ENCODE measurements at regions not wholly inside any gene's neighbourhood (a gene's known extent, or its start where the extent isn't known, plus 50 kb on each side); places are given as distances from the start of the nearest gene placed in this dataset.

DNA sequence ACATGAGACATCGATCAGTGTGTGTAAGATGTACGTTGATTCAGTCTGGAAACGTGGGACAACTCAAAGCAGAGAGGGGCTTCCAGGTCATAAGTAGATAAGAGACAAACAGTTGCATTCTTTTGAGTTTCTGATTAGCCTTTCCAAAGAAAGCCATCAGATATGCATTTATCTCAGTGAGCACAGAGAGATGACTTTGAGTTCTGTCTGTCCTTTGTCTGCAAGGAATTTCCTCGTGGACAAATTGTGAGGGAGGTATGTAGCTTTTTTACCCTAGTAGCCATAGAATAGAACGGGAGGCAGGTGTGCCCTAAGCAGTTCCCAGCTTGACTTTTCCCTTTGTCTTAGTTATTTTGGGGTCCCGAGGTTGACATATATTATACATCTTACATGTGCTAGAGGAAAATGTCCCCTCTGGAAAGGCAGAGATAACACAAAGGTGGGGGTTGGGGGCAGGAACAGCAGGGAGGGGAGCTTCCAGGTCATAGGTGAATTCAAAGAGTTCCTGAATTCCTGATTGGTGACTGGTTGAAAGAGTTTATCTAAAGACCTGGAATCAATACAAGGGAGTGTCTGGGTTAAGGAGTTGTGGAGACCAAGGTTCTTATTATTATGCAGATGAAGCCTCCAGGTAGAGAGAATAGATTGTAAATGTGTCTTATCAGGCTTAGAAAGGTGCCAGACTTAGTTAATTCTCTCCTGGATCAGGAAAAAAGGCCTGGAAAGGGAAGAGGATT lies 237.0 kb downstream of the NFATC2 start:
- TF ChIP-seq, protein P1, sequence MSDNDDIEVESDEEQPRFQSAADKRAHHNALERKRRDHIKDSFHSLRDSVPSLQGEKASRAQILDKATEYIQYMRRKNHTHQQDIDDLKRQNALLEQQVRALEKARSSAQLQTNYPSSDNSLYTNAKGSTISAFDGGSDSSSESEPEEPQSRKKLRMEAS (IDR thresholded peaks at IDR 0.05; ENCODE audit: insufficient read depth, insufficient read length): no peak
- TF ChIP-seq FOS (IDR thresholded peaks at IDR 0.05; ENCODE audit: borderline replicate concordance, insufficient read depth, low read length) (no peak), EZH2 (IDR thresholded peaks at IDR 0.05; ENCODE audit: borderline replicate concordance, low read depth, low read length, severe bottlenecking) (no peak)
- POLR2A ChIA-PET: no interaction called here
- Histone ChIP-seq H3K4me1 (ENCODE audit: control insufficient read depth, extremely low read depth, insufficient read depth, low read length) (no peaks in the 10 kb centered on the region), H3K27me3 (ENCODE audit: control insufficient read depth in 2 of 2, insufficient read depth in 2 of 2, low read length in 2 of 2) (peaks cover 0 to 3% of the 10 kb centered on the region in 2 experiments), H3K36me3 (ENCODE audit: control insufficient read depth in 2 of 2, extremely low read depth in 1 of 2, insufficient read depth in 2 of 2, low read length in 2 of 2) (no peaks in the 10 kb centered on the region), H3K9me1 (replicated peaks; ENCODE audit: control insufficient read depth, extremely low read depth, insufficient read depth, low read length) (no peaks in the 10 kb centered on the region), H3K4me2 (ENCODE audit: insufficient read depth, low read length) (no peak overlapping the region), H3K27ac (ENCODE audit: insufficient read depth, low read depth, low read length) (no peak overlapping the region), H3K79me2 (ENCODE audit: control insufficient read depth, insufficient read depth, low read length) (no peaks in the 10 kb centered on the region), H3K9ac (replicated peaks; ENCODE audit: extremely low read depth, insufficient read depth, low read length) (no peak overlapping the region), H2AFZ (ENCODE audit: low read depth, low read length) (no peak overlapping the region), H3K4me3 (replicated peaks in 1 of 3; ENCODE audit: insufficient read depth in 1 of 3, low read depth in 1 of 3, low read length in 3 of 3) (no peak overlapping the region), H3K9me3 (replicated peaks; ENCODE audit: control insufficient read depth, insufficient read depth, low read length) (no peaks in the 10 kb centered on the region), H4K20me1 (replicated peaks; ENCODE audit: control insufficient read depth, extremely low read depth, insufficient read depth, low read length) (no peaks in the 10 kb centered on the region)
- FAIRE-seq (no peak), DNase-seq (ENCODE audit: low read depth, low spot score) (no peak)
- CTCF ChIA-PET: interaction anchor here (1.0 to 8.5 kb wide), 11 partner anchors 9 to 512 kb away, joined by 3 to 311 read pairs (median 12); partner anchors contain the start of gene BCAS4
- BruUV-seq (replicated peaks): no TSS peak
- dilution Hi-C loops (cut with MboI; ENCODE audit: extremely low pct_ligation_motif_present, low sequenced_read_pairs): no loop called here
- intact Hi-C loops (cut with micrococcal nuclease): loop anchor here (1.0 to 5.0 kb wide), 5 partner anchors 85 to 515 kb away; no protein-coding TSS in a partner anchor

DNA sequence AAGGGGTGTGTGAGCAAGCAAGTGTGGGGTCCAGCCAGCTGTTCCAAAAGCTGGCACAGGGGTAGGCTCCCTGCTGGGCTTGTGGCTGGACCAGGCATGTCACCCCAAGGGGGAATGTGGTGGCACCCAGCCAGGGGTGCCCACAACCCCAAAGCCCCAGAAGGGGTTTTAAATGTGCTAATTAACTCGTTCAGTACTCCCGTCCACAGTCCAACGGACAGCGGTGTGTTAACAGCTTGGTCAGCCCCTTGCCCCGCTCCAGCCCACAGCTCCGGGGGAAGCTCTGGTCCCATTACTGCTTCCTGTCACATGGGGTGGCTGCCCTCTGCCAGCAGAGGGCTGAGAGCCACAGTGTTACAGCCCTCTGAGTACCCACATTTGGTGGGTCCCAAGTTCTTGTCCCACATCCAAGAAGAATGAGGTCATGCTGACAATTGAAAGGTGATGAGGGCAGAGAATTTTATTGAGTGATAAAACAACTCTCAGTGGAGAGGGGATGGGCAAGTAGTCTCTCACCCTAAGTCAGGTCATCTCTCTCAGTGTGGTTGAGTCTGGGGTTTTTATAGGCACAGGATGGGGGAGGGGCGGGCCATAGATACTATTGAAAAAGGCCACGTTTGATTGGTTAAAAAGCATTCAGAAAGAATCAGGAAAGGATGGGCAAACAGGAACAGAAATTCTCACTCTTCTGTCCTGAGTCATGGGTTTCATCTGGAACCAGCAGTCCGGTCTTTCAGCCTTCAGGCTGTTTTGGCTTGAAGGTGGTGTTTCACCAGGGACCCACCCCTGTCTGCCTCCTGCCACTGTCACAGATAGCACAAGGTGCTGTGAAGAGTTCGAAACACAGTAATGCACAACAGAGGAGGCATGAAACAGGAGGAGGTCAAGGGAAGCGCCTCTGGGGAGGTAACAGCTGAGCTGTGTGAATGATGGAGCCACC lies 238.5 kb downstream of the NFATC2 start:
- Histone ChIP-seq H2AFZ (ENCODE audit: low read depth, low read length) (no peak overlapping the region), H3K9me3 (replicated peaks; ENCODE audit: control insufficient read depth, insufficient read depth, low read length) (no peaks in the 10 kb centered on the region), H3K27ac (ENCODE audit: insufficient read depth, low read depth, low read length) (no peak overlapping the region), H3K9ac (replicated peaks; ENCODE audit: extremely low read depth, insufficient read depth, low read length) (no peak overlapping the region), H3K4me1 (ENCODE audit: control insufficient read depth, extremely low read depth, insufficient read depth, low read length) (no peaks in the 10 kb centered on the region), H3K9me1 (replicated peaks; ENCODE audit: control insufficient read depth, extremely low read depth, insufficient read depth, low read length) (no peaks in the 10 kb centered on the region), H3K36me3 (ENCODE audit: control insufficient read depth in 2 of 2, extremely low read depth in 1 of 2, insufficient read depth in 2 of 2, low read length in 2 of 2) (no peaks in the 10 kb centered on the region), H3K4me3 (replicated peaks in 1 of 3; ENCODE audit: insufficient read depth in 1 of 3, low read depth in 1 of 3, low read length in 3 of 3) (no peak overlapping the region), H3K79me2 (ENCODE audit: control insufficient read depth, insufficient read depth, low read length) (no peaks in the 10 kb centered on the region), H4K20me1 (replicated peaks; ENCODE audit: control insufficient read depth, extremely low read depth, insufficient read depth, low read length) (no peaks in the 10 kb centered on the region), H3K27me3 (ENCODE audit: control insufficient read depth in 2 of 2, insufficient read depth in 2 of 2, low read length in 2 of 2) (peaks cover 0 to 1% of the 10 kb centered on the region in 2 experiments), H3K4me2 (ENCODE audit: insufficient read depth, low read length) (no peak overlapping the region)
- CTCF ChIA-PET: interaction anchor here (7.6 to 8.5 kb wide), 2 partner anchors 22 to 315 kb away, joined by 64 to 311 read pairs; no protein-coding TSS in a partner anchor
- DNase-seq (ENCODE audit: low read depth, low spot score) (no peak), FAIRE-seq (no peak)
- no TSS peak for BruUV-seq (replicated peaks)
- intact Hi-C loops (cut with micrococcal nuclease) (no loop called here), dilution Hi-C loops (cut with MboI; ENCODE audit: extremely low pct_ligation_motif_present, low sequenced_read_pairs) (no loop called here)
- POLR2A ChIA-PET: no interaction called here
- TF ChIP-seq MYC (IDR thresholded peaks at IDR 0.05; ENCODE audit: low read depth, low read length): no peak
- no peak for TF ChIP-seq FOS (IDR thresholded peaks at IDR 0.05; ENCODE audit: borderline replicate concordance, insufficient read depth, low read length)
- no peak for TF ChIP-seq POLR2AphosphoS5 (IDR thresholded peaks at IDR 0.05; ENCODE audit: insufficient read depth, low read depth, low read length)
- no peak for TF ChIP-seq JUN (IDR thresholded peaks at IDR 0.05; ENCODE audit: borderline replicate concordance, insufficient read depth, insufficient read length, low read depth)
- no peak for TF ChIP-seq GATA2 (IDR thresholded peaks at IDR 0.05; ENCODE audit: insufficient read depth, insufficient read length, low read depth, low read length)
- TF ChIP-seq, protein P2, sequence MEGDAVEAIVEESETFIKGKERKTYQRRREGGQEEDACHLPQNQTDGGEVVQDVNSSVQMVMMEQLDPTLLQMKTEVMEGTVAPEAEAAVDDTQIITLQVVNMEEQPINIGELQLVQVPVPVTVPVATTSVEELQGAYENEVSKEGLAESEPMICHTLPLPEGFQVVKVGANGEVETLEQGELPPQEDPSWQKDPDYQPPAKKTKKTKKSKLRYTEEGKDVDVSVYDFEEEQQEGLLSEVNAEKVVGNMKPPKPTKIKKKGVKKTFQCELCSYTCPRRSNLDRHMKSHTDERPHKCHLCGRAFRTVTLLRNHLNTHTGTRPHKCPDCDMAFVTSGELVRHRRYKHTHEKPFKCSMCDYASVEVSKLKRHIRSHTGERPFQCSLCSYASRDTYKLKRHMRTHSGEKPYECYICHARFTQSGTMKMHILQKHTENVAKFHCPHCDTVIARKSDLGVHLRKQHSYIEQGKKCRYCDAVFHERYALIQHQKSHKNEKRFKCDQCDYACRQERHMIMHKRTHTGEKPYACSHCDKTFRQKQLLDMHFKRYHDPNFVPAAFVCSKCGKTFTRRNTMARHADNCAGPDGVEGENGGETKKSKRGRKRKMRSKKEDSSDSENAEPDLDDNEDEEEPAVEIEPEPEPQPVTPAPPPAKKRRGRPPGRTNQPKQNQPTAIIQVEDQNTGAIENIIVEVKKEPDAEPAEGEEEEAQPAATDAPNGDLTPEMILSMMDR (IDR thresholded peaks at IDR 0.05; ENCODE audit: extremely low read depth in 1 of 2, insufficient read depth in 1 of 2, low read depth in 1 of 2, low read length in 2 of 2): no peak
